K562 (cell line): ENCODE measurements at regions not wholly inside any gene's neighbourhood (a gene's known extent, or its start where the extent isn't known, plus 50 kb on each side); places are given as distances from the start of the nearest gene placed in this dataset.

ENCODE experiments used
- JUN ChIP-seq, 2 experiments: sonication (generic) in 1 of 2; formaldehyde crosslinking in 1 of 2; IDR thresholded peaks; 2 replicates each; pipeline versions ENCODE4 v1.6.1 to v1.8.0; 2012 to 2022; ENCODE audit warnings: borderline replicate concordance in 2 of 2, mild to moderate bottlenecking in 2 of 2, improper control_type of control experiment in 1 of 2, low read depth in 1 of 2, low read length in 1 of 2, missing genetic modification reagents in 1 of 2
- TF ChIP-seq, protein P1 (sequence below): fragments of 450-650 bp; IDR thresholded peaks from 2 replicates; pipeline ENCODE4 v1.6.1; 2016; ENCODE audit warnings: mild to moderate bottlenecking, moderate library complexity

GRCh38 chr2:126436411-126436810, 219.5 kb upstream of the GYPC start (continued):
- no peak for TF ChIP-seq JUN (IDR thresholded peaks at IDR 0.05; ENCODE audit: borderline replicate concordance, low read depth, low read length)
- no peak for TF ChIP-seq JUN (CRISPR knock-in tag; IDR thresholded peaks at IDR 0.05; ENCODE audit: borderline replicate concordance)
- TF ChIP-seq, protein P1, sequence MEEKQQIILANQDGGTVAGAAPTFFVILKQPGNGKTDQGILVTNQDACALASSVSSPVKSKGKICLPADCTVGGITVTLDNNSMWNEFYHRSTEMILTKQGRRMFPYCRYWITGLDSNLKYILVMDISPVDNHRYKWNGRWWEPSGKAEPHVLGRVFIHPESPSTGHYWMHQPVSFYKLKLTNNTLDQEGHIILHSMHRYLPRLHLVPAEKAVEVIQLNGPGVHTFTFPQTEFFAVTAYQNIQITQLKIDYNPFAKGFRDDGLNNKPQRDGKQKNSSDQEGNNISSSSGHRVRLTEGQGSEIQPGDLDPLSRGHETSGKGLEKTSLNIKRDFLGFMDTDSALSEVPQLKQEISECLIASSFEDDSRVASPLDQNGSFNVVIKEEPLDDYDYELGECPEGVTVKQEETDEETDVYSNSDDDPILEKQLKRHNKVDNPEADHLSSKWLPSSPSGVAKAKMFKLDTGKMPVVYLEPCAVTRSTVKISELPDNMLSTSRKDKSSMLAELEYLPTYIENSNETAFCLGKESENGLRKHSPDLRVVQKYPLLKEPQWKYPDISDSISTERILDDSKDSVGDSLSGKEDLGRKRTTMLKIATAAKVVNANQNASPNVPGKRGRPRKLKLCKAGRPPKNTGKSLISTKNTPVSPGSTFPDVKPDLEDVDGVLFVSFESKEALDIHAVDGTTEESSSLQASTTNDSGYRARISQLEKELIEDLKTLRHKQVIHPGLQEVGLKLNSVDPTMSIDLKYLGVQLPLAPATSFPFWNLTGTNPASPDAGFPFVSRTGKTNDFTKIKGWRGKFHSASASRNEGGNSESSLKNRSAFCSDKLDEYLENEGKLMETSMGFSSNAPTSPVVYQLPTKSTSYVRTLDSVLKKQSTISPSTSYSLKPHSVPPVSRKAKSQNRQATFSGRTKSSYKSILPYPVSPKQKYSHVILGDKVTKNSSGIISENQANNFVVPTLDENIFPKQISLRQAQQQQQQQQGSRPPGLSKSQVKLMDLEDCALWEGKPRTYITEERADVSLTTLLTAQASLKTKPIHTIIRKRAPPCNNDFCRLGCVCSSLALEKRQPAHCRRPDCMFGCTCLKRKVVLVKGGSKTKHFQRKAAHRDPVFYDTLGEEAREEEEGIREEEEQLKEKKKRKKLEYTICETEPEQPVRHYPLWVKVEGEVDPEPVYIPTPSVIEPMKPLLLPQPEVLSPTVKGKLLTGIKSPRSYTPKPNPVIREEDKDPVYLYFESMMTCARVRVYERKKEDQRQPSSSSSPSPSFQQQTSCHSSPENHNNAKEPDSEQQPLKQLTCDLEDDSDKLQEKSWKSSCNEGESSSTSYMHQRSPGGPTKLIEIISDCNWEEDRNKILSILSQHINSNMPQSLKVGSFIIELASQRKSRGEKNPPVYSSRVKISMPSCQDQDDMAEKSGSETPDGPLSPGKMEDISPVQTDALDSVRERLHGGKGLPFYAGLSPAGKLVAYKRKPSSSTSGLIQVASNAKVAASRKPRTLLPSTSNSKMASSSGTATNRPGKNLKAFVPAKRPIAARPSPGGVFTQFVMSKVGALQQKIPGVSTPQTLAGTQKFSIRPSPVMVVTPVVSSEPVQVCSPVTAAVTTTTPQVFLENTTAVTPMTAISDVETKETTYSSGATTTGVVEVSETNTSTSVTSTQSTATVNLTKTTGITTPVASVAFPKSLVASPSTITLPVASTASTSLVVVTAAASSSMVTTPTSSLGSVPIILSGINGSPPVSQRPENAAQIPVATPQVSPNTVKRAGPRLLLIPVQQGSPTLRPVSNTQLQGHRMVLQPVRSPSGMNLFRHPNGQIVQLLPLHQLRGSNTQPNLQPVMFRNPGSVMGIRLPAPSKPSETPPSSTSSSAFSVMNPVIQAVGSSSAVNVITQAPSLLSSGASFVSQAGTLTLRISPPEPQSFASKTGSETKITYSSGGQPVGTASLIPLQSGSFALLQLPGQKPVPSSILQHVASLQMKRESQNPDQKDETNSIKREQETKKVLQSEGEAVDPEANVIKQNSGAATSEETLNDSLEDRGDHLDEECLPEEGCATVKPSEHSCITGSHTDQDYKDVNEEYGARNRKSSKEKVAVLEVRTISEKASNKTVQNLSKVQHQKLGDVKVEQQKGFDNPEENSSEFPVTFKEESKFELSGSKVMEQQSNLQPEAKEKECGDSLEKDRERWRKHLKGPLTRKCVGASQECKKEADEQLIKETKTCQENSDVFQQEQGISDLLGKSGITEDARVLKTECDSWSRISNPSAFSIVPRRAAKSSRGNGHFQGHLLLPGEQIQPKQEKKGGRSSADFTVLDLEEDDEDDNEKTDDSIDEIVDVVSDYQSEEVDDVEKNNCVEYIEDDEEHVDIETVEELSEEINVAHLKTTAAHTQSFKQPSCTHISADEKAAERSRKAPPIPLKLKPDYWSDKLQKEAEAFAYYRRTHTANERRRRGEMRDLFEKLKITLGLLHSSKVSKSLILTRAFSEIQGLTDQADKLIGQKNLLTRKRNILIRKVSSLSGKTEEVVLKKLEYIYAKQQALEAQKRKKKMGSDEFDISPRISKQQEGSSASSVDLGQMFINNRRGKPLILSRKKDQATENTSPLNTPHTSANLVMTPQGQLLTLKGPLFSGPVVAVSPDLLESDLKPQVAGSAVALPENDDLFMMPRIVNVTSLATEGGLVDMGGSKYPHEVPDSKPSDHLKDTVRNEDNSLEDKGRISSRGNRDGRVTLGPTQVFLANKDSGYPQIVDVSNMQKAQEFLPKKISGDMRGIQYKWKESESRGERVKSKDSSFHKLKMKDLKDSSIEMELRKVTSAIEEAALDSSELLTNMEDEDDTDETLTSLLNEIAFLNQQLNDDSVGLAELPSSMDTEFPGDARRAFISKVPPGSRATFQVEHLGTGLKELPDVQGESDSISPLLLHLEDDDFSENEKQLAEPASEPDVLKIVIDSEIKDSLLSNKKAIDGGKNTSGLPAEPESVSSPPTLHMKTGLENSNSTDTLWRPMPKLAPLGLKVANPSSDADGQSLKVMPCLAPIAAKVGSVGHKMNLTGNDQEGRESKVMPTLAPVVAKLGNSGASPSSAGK: no peak
